Trophoblast cell (in vitro differentiated cells and primary cell): ENCODE measurements at regions not wholly inside any gene's neighbourhood (a gene's known extent, or its start where the extent isn't known, plus 50 kb on each side); places are given as distances from the start of the nearest gene placed in this dataset.

Source experiments
- DNase-seq, 2 donors: peaks; one replicate each; pipeline ENCODE4 v3.0.0-alpha.2; 2016
- H2AFZ ChIP-seq: 2 replicates; pipeline ENCODE4 v1.6.1; 2013; ENCODE audit warnings: low read length, moderate library complexity, mild to moderate bottlenecking; ENCODE audit not compliant: insufficient read depth, poor library complexity
- H2AK5ac ChIP-seq: 2 replicates; pipeline ENCODE4 v1.6.1; 2013; ENCODE audit warnings: mild to moderate bottlenecking, low read length
- H2BK120ac ChIP-seq: 2 replicates; pipeline ENCODE4 v1.6.1; 2013; ENCODE audit warnings: low read length, mild to moderate bottlenecking, moderate library complexity; ENCODE audit not compliant: insufficient read depth, poor library complexity
- H2BK12ac ChIP-seq: 2 replicates; pipeline ENCODE4 v1.6.1; 2013; ENCODE audit warnings: mild to moderate bottlenecking, low read length, moderate library complexity
- H2BK5ac ChIP-seq: 2 replicates; pipeline ENCODE4 v1.6.1; 2013; ENCODE audit warnings: low read length, low read depth, moderate library complexity, mild to moderate bottlenecking; ENCODE audit not compliant: poor library complexity
- H3K14ac ChIP-seq: 2 replicates; pipeline ENCODE4 v1.6.1; 2013; ENCODE audit warnings: mild to moderate bottlenecking, low read length
- H3K18ac ChIP-seq: 2 replicates; pipeline ENCODE4 v1.6.1; 2013; ENCODE audit warnings: mild to moderate bottlenecking, low read length
- H3K23ac ChIP-seq: 2 replicates; pipeline ENCODE4 v1.6.1; 2013; ENCODE audit warnings: low read length
- H3K27ac ChIP-seq: 2 replicates; pipeline ENCODE4 v1.5.1; 2013; ENCODE audit warnings: low read depth, mild to moderate bottlenecking, inconsistent platforms, low read length, moderate library complexity
- H3K27me3 ChIP-seq: 2 replicates; pipeline ENCODE4 v1.6.1; 2013; ENCODE audit warnings: inconsistent platforms, mild to moderate bottlenecking, low read length, moderate library complexity; ENCODE audit not compliant: insufficient read depth
- H3K36me3 ChIP-seq, 2 experiments: 1 replicate in 1 of 2; 2 replicates in 1 of 2; pipeline ENCODE4 v1.6.1; 2013; ENCODE audit warnings: low read length in 2 of 2, mild to moderate bottlenecking in 2 of 2, moderate library complexity in 1 of 2; ENCODE audit not compliant: insufficient read depth in 2 of 2, control insufficient read depth in 1 of 2
- H3K4ac ChIP-seq: 2 replicates; pipeline ENCODE4 v1.6.1; 2013; ENCODE audit warnings: low read depth, mild to moderate bottlenecking, low read length, moderate library complexity
- H3K4me1 ChIP-seq, 2 experiments: 1 replicate in 1 of 2; 2 replicates in 1 of 2; pipeline ENCODE4 v1.6.1; 2013; ENCODE audit warnings: low read length in 2 of 2, mild to moderate bottlenecking in 2 of 2, moderate library complexity in 1 of 2; ENCODE audit not compliant: insufficient read depth in 2 of 2, control insufficient read depth in 1 of 2
- H3K4me2 ChIP-seq: 2 replicates; pipeline ENCODE4 v1.6.1; 2013; ENCODE audit warnings: inconsistent platforms, mild to moderate bottlenecking, low read length, moderate library complexity
- H3K4me3 ChIP-seq: 2 replicates; pipeline ENCODE4 v1.5.1; 2013; ENCODE audit warnings: mild to moderate bottlenecking, low read depth, low read length, inconsistent platforms
- H3K79me1 ChIP-seq: one replicate; pipeline ENCODE4 v1.6.1; 2013; ENCODE audit warnings: low read length
- H3K79me2 ChIP-seq: 2 replicates; pipeline ENCODE4 v1.6.1; 2013; ENCODE audit warnings: low read length, mild to moderate bottlenecking; ENCODE audit not compliant: control insufficient read depth, insufficient read depth, poor library complexity
- H3K9ac ChIP-seq: 2 replicates; pipeline ENCODE4 v1.6.1; 2013; ENCODE audit warnings: mild to moderate bottlenecking, low read length
- H3K9me3 ChIP-seq: 2 replicates; pipeline ENCODE4 v1.6.1; 2013; ENCODE audit warnings: low read depth, mild to moderate bottlenecking, control low read depth, inconsistent platforms, low read length; ENCODE audit not compliant: insufficient read depth
- H4K12ac ChIP-seq: 2 replicates; pipeline ENCODE4 v1.6.1; 2013; ENCODE audit warnings: low read depth, mild to moderate bottlenecking, low read length, moderate library complexity
- H4K8ac ChIP-seq: 2 replicates; pipeline ENCODE4 v1.6.1; 2013; ENCODE audit warnings: low read depth, mild to moderate bottlenecking, low read length, moderate library complexity
- H4K91ac ChIP-seq: one replicate; pipeline ENCODE4 v1.6.1; 2013; ENCODE audit warnings: low read depth, mild to moderate bottlenecking, low read length, moderate library complexity
- WGBS: extraction: QIAGEN DNeasy Blood & Tissue Kit; methylation state at CpG from one replicate; pipeline ENCODE4 v1.1.7; 2013; ENCODE audit warnings: missing lambda C conversion rate; ENCODE audit not compliant: insufficient read length, insufficient coverage; ENCODE audit errors: extremely low coverage; 5-methylcytosine and 5-hydroxymethylcytosine counted together

GRCh38 chr1:8154621-8155052 lies 128.5 kb upstream of the ERRFI1 start:
- Histone ChIP-seq H3K14ac (no peak overlapping the region), H4K91ac (peak overlapping the region; percentile 96), H2BK12ac (peak overlapping the region; percentile 68), H3K27ac (peak overlapping the region; percentile 97), H2AFZ (no peak overlapping the region), H3K4me1 (peaks cover 12 to 15% of the 10 kb centered on the region in 2 experiments), H3K4me2 (no peak overlapping the region), H3K23ac (no peak overlapping the region), H3K79me1 (peaks cover 40% of the 10 kb centered on the region), H2AK5ac (no peak overlapping the region), H3K79me2 (peaks cover 6% of the 10 kb centered on the region), H3K9ac (no peak overlapping the region), H3K36me3 (no peaks in the 10 kb centered on the region), H3K4me3 (no peak overlapping the region), H3K27me3 (no peaks in the 10 kb centered on the region), H4K12ac (no peak overlapping the region), H4K8ac (peak overlapping the region; percentile 67), H3K18ac (no peak overlapping the region), H3K9me3 (peaks cover 2% of the 10 kb centered on the region), H2BK120ac (peak overlapping the region; percentile 82), H3K4ac (no peak overlapping the region), H2BK5ac (peak overlapping the region; percentile 83)
- peak; percentile 40 to 49 for DNase-seq
- no CpG with 5 or more reads among the region's 15 CpGs for whole genome bisulfite sequencing

- Histone ChIP-seq H3K4ac (peak overlapping the region; percentile 37), H3K4me1 (peaks cover 12 to 15% of the 10 kb centered on the region in 2 experiments), H4K12ac (no peak overlapping the region), H3K4me2 (no peak overlapping the region), H3K14ac (peak overlapping the region; percentile 76), H3K79me1 (peaks cover 40% of the 10 kb centered on the region), H3K23ac (no peak overlapping the region), H2AFZ (peak overlapping the region; percentile 17), H3K27me3 (no peaks in the 10 kb centered on the region), H3K9me3 (peaks cover 2% of the 10 kb centered on the region), H4K91ac (peak overlapping the region; percentile 96), H3K27ac (peak overlapping the region; percentile 97), H2BK120ac (peak overlapping the region; percentile 82), H2AK5ac (peak overlapping the region; percentile 94), H3K79me2 (peaks cover 6% of the 10 kb centered on the region), H4K8ac (peak overlapping the region; percentile 59), H3K18ac (peak overlapping the region; percentile 89), H3K9ac (no peak overlapping the region), H2BK12ac (peak overlapping the region; percentile 94), H2BK5ac (peak overlapping the region; percentile 83), H3K36me3 (no peaks in the 10 kb centered on the region), H3K4me3 (no peak overlapping the region)
- WGBS: no CpG with 5 or more reads among the region's 7 CpGs
- no peak for DNase-seq
Observed at GRCh38 chr1:8153961-8154360, 127.9 kb upstream of the ERRFI1 start.

- Histone ChIP-seq H2AK5ac (peak overlapping the region; percentile 98), H3K4ac (peak overlapping the region; percentile 29), H2BK120ac (peak overlapping the region; percentile 82), H3K79me1 (peaks cover 41% of the 10 kb centered on the region), H3K23ac (no peak overlapping the region), H3K4me1 (peaks cover 12 to 15% of the 10 kb centered on the region in 2 experiments), H3K9ac (no peak overlapping the region), H3K18ac (peak overlapping the region; percentile 80), H3K4me3 (no peak overlapping the region), H3K27me3 (no peaks in the 10 kb centered on the region), H3K14ac (peak overlapping the region; percentile 76), H3K27ac (peak overlapping the region; percentile 97), H3K9me3 (no peaks in the 10 kb centered on the region), H4K8ac (peak overlapping the region; percentile 64), H4K91ac (peak overlapping the region; percentile 96), H2AFZ (no peak overlapping the region), H2BK5ac (peak overlapping the region; percentile 86), H3K79me2 (peaks cover 6% of the 10 kb centered on the region), H2BK12ac (peak overlapping the region; percentile 98), H4K12ac (no peak overlapping the region), H3K4me2 (no peak overlapping the region), H3K36me3 (no peaks in the 10 kb centered on the region)
- WGBS: no CpG with 5 or more reads among the region's 19 CpGs
- no peak for DNase-seq
Observed at GRCh38 chr1:8152731-8153702, 126.9 kb upstream of the ERRFI1 start.

GRCh38 chr1:8151647-8152046 lies 125.5 kb upstream of the ERRFI1 start:
- no peak overlapping the region for H3K23ac ChIP-seq
- H3K79me2 ChIP-seq: peaks cover 6% of the 10 kb centered on the region
- H2BK12ac ChIP-seq: peak overlapping the region; percentile 19
- peak overlapping the region; percentile 76 for H2BK5ac ChIP-seq
- H2BK120ac ChIP-seq: peak overlapping the region; percentile 84
- peak overlapping the region; percentile 24 for H3K4ac ChIP-seq
- peak overlapping the region; percentile 65 for H4K8ac ChIP-seq
- H3K27me3 ChIP-seq: no peaks in the 10 kb centered on the region
- no peak overlapping the region for H3K4me3 ChIP-seq
- H3K14ac ChIP-seq: peak overlapping the region; percentile 53
- peak overlapping the region; percentile 6 for H2AK5ac ChIP-seq
- H3K9me3 ChIP-seq: no peaks in the 10 kb centered on the region
- DNase-seq: no peak
- no peak overlapping the region for H3K18ac ChIP-seq
- H3K79me1 ChIP-seq: peaks cover 40% of the 10 kb centered on the region
- peak overlapping the region; percentile 79 for H4K91ac ChIP-seq
- peak overlapping the region; percentile 75 for H3K27ac ChIP-seq
- no peak overlapping the region for H3K9ac ChIP-seq
- H2AFZ ChIP-seq: no peak overlapping the region
- WGBS: no CpG with 5 or more reads among the region's 7 CpGs
- H4K12ac ChIP-seq: no peak overlapping the region
- H3K4me2 ChIP-seq: no peak overlapping the region
- H3K4me1 ChIP-seq: peaks cover 12 to 18% of the 10 kb centered on the region in 2 experiments
- no peaks in the 10 kb centered on the region for H3K36me3 ChIP-seq
